HK-2 (cell line): ENCODE measurements at regions not wholly inside any gene's neighbourhood (a gene's known extent, or its start where the extent isn't known, plus 50 kb on each side); places are given as distances from the start of the nearest gene placed in this dataset.

ENCODE experiments used
- DNase-seq: peaks from one replicate; pipeline ENCODE4 v3.0.0-alpha.2; 2018; ENCODE audit not compliant: unreplicated experiment

GRCh38 chr4:122555216-122555615, 65.7 kb downstream of the IL21 start:
- no peak for DNase-seq

GRCh38 chr4:122553432-122553831, 67.4 kb downstream of the IL21 start:
- no peak for DNase-seq

- DNase-seq, result no peak
Observed at GRCh38 chr4:122552898-122553297, 68.0 kb downstream of the IL21 start.

GRCh38 chr4:122548886-122549630, 71.8 kb downstream of the IL21 start:
- DNase-seq, result no peak

GRCh38 chr4:122548452-122548851, 72.4 kb downstream of the IL21 start:
- DNase-seq, result no peak

- no peak for DNase-seq
Observed at GRCh38 chr4:122542411-122543236, 78.2 kb downstream of the IL21 start.

- no peak for DNase-seq
Observed at GRCh38 chr4:122541996-122542395, 78.9 kb downstream of the IL21 start.

- DNase-seq, result no peak
Observed at GRCh38 chr4:122540838-122541237, 80.0 kb downstream of the IL21 start.

GRCh38 chr4:122539861-122540465, 80.9 kb downstream of the IL21 start:
- no peak for DNase-seq

- no peak for DNase-seq
Observed at GRCh38 chr4:122537388-122538135, 81.0 kb upstream of the IL2 start.

- DNase-seq, result no peak
Observed at GRCh38 chr4:122536001-122536400, 79.5 kb upstream of the IL2 start.

GRCh38 chr4:122534776-122535175, 78.3 kb upstream of the IL2 start:
- no peak for DNase-seq

- DNase-seq, result peak; percentile 14
Observed at GRCh38 chr4:122533841-122534240, 77.3 kb upstream of the IL2 start.

GRCh38 chr4:122532766-122533165, 76.2 kb upstream of the IL2 start:
- no peak for DNase-seq

GRCh38 chr4:122531514-122531913, 75.0 kb upstream of the IL2 start:
- DNase-seq, result no peak

- DNase-seq, result no peak
Observed at GRCh38 chr4:122531038-122531437, 74.5 kb upstream of the IL2 start.

- DNase-seq, result no peak
Observed at GRCh38 chr4:122528879-122529278, 72.4 kb upstream of the IL2 start.

GRCh38 chr4:122525865-122526264, 69.3 kb upstream of the IL2 start:
- DNase-seq, result no peak

GRCh38 chr4:122524176-122524575, 67.7 kb upstream of the IL2 start:
- DNase-seq, result no peak

GRCh38 chr4:122522944-122523343, 66.4 kb upstream of the IL2 start:
- no peak for DNase-seq

GRCh38 chr4:122517345-122517744, 60.8 kb upstream of the IL2 start:
- DNase-seq, result no peak

GRCh38 chr4:122516376-122516775, 59.9 kb upstream of the IL2 start:
- no peak for DNase-seq
